ENCODE measurements at regions not wholly inside any gene's neighbourhood (a gene's known extent, or its start where the extent isn't known, plus 50 kb on each side); places are given as distances from the start of the nearest gene placed in this dataset.

GRCh38 chr4:119738901-119739300 lies 110.3 kb upstream of the PDE5A start:
- H3K36me3 Mint-ChIP-seq (ENCODE audit: low read depth), result no peaks in the 10 kb centered on the region
- H3K27me3 Mint-ChIP-seq, result no peaks in the 10 kb centered on the region
- H3K4me1 Mint-ChIP-seq (ENCODE audit: low read depth), result no peaks in the 10 kb centered on the region
- H3K4me3 Mint-ChIP-seq, result no peak overlapping the region
- intact Hi-C loops (cut with micrococcal nuclease), result no loop called here
- H3K27ac Mint-ChIP-seq, result no peak overlapping the region
- peaks cover 3% of the 10 kb centered on the region for H3K9me3 Mint-ChIP-seq

- H3K4me1 Mint-ChIP-seq (ENCODE audit: low read depth), result no peaks in the 10 kb centered on the region
- H3K9me3 Mint-ChIP-seq, result peaks cover 6% of the 10 kb centered on the region
- H3K36me3 Mint-ChIP-seq (ENCODE audit: low read depth), result no peaks in the 10 kb centered on the region
- H3K4me3 Mint-ChIP-seq, result no peak overlapping the region
- no peak overlapping the region for H3K27ac Mint-ChIP-seq
- intact Hi-C loops (cut with micrococcal nuclease), result no loop called here
- H3K27me3 Mint-ChIP-seq, result no peaks in the 10 kb centered on the region
These were observed 108.0 kb upstream of the PDE5A start for GRCh38 chr4:119736559-119736958.

- Mint-ChIP-seq H3K27me3 (no peaks in the 10 kb centered on the region), H3K4me3 (no peak overlapping the region), H3K27ac (no peak overlapping the region), H3K36me3 (ENCODE audit: low read depth) (no peaks in the 10 kb centered on the region), H3K4me1 (ENCODE audit: low read depth) (no peaks in the 10 kb centered on the region), H3K9me3 (peaks cover 6% of the 10 kb centered on the region)
- intact Hi-C loops (cut with micrococcal nuclease), result no loop called here
These were observed 106.6 kb upstream of the PDE5A start for GRCh38 chr4:119735165-119735651.

- Mint-ChIP-seq H3K27ac (no peak overlapping the region), H3K4me1 (ENCODE audit: low read depth) (no peaks in the 10 kb centered on the region), H3K9me3 (peaks cover 6% of the 10 kb centered on the region), H3K4me3 (no peak overlapping the region), H3K27me3 (no peaks in the 10 kb centered on the region), H3K36me3 (ENCODE audit: low read depth) (no peaks in the 10 kb centered on the region)
- intact Hi-C loops (cut with micrococcal nuclease), result no loop called here
These were observed 104.8 kb upstream of the PDE5A start for GRCh38 chr4:119733431-119733830.

GRCh38 chr4:119731778-119732177 lies 103.2 kb upstream of the PDE5A start:
- H3K9me3 Mint-ChIP-seq, result peaks cover 6% of the 10 kb centered on the region
- no peaks in the 10 kb centered on the region for H3K27me3 Mint-ChIP-seq
- intact Hi-C loops (cut with micrococcal nuclease), result no loop called here
- H3K4me1 Mint-ChIP-seq (ENCODE audit: low read depth), result no peaks in the 10 kb centered on the region
- no peak overlapping the region for H3K27ac Mint-ChIP-seq
- no peaks in the 10 kb centered on the region for H3K36me3 Mint-ChIP-seq (ENCODE audit: low read depth)
- H3K4me3 Mint-ChIP-seq, result no peak overlapping the region

GRCh38 chr4:119731146-119731742 lies 102.6 kb upstream of the PDE5A start:
- no peaks in the 10 kb centered on the region for H3K36me3 Mint-ChIP-seq (ENCODE audit: low read depth)
- H3K9me3 Mint-ChIP-seq, result peaks cover 6% of the 10 kb centered on the region
- H3K4me1 Mint-ChIP-seq (ENCODE audit: low read depth), result no peaks in the 10 kb centered on the region
- H3K4me3 Mint-ChIP-seq, result no peak overlapping the region
- intact Hi-C loops (cut with micrococcal nuclease), result no loop called here
- H3K27ac Mint-ChIP-seq, result no peak overlapping the region
- H3K27me3 Mint-ChIP-seq, result no peaks in the 10 kb centered on the region

- Mint-ChIP-seq H3K27ac (no peak overlapping the region), H3K27me3 (no peaks in the 10 kb centered on the region), H3K36me3 (ENCODE audit: low read depth) (no peaks in the 10 kb centered on the region), H3K4me3 (no peak overlapping the region), H3K9me3 (peaks cover 6% of the 10 kb centered on the region), H3K4me1 (ENCODE audit: low read depth) (no peaks in the 10 kb centered on the region)
- intact Hi-C loops (cut with micrococcal nuclease), result no loop called here
These were observed 102.0 kb upstream of the PDE5A start for GRCh38 chr4:119730671-119730950.

- Mint-ChIP-seq H3K27ac (no peak overlapping the region), H3K9me3 (peaks cover 6% of the 10 kb centered on the region), H3K4me1 (ENCODE audit: low read depth) (no peaks in the 10 kb centered on the region), H3K4me3 (no peak overlapping the region), H3K27me3 (no peaks in the 10 kb centered on the region), H3K36me3 (ENCODE audit: low read depth) (no peaks in the 10 kb centered on the region)
- intact Hi-C loops (cut with micrococcal nuclease), result no loop called here
These were observed 101.4 kb upstream of the PDE5A start for GRCh38 chr4:119729835-119730670.

- intact Hi-C loops (cut with micrococcal nuclease), result no loop called here
- Mint-ChIP-seq H3K27ac (no peak overlapping the region), H3K4me1 (ENCODE audit: low read depth) (no peaks in the 10 kb centered on the region), H3K36me3 (ENCODE audit: low read depth) (no peaks in the 10 kb centered on the region), H3K9me3 (peaks cover 3% of the 10 kb centered on the region), H3K4me3 (no peak overlapping the region), H3K27me3 (no peaks in the 10 kb centered on the region)
These were observed 100.3 kb upstream of the PDE5A start for GRCh38 chr4:119728692-119729593.

- H3K27ac Mint-ChIP-seq, result no peak overlapping the region
- H3K4me1 Mint-ChIP-seq (ENCODE audit: low read depth), result no peaks in the 10 kb centered on the region
- no peaks in the 10 kb centered on the region for H3K9me3 Mint-ChIP-seq
- intact Hi-C loops (cut with micrococcal nuclease), result no loop called here
- no peaks in the 10 kb centered on the region for H3K27me3 Mint-ChIP-seq
- H3K36me3 Mint-ChIP-seq (ENCODE audit: low read depth), result no peaks in the 10 kb centered on the region
- no peak overlapping the region for H3K4me3 Mint-ChIP-seq
These were observed 99.6 kb upstream of the PDE5A start for GRCh38 chr4:119728185-119728584.

- H3K4me1 Mint-ChIP-seq (ENCODE audit: low read depth), result no peaks in the 10 kb centered on the region
- no peaks in the 10 kb centered on the region for H3K36me3 Mint-ChIP-seq (ENCODE audit: low read depth)
- intact Hi-C loops (cut with micrococcal nuclease), result no loop called here
- no peak overlapping the region for H3K27ac Mint-ChIP-seq
- H3K9me3 Mint-ChIP-seq, result no peaks in the 10 kb centered on the region
- H3K27me3 Mint-ChIP-seq, result no peaks in the 10 kb centered on the region
- H3K4me3 Mint-ChIP-seq, result no peak overlapping the region
These were observed 97.9 kb upstream of the PDE5A start for GRCh38 chr4:119726505-119726904.

- no peaks in the 10 kb centered on the region for H3K36me3 Mint-ChIP-seq (ENCODE audit: low read depth)
- H3K27ac Mint-ChIP-seq, result no peak overlapping the region
- intact Hi-C loops (cut with micrococcal nuclease), result no loop called here
- H3K4me3 Mint-ChIP-seq, result no peak overlapping the region
- H3K27me3 Mint-ChIP-seq, result no peaks in the 10 kb centered on the region
- peaks cover under 1% of the 10 kb centered on the region for H3K9me3 Mint-ChIP-seq
- no peaks in the 10 kb centered on the region for H3K4me1 Mint-ChIP-seq (ENCODE audit: low read depth)
These were observed 97.2 kb upstream of the PDE5A start for GRCh38 chr4:119725688-119726330.

GRCh38 chr4:119725011-119725410 lies 96.4 kb upstream of the PDE5A start:
- Mint-ChIP-seq H3K27ac (no peak overlapping the region), H3K9me3 (peaks cover 8% of the 10 kb centered on the region)
- intact Hi-C loops (cut with micrococcal nuclease), result no loop called here

GRCh38 chr4:119722670-119723069 lies 94.1 kb upstream of the PDE5A start:
- no peak overlapping the region for H3K27ac Mint-ChIP-seq
- intact Hi-C loops (cut with micrococcal nuclease), result no loop called here
- no peaks in the 10 kb centered on the region for H3K36me3 Mint-ChIP-seq (ENCODE audit: low read depth)
- H3K4me3 Mint-ChIP-seq, result no peak overlapping the region
- no peaks in the 10 kb centered on the region for H3K4me1 Mint-ChIP-seq (ENCODE audit: low read depth)
- no peaks in the 10 kb centered on the region for H3K27me3 Mint-ChIP-seq
- H3K9me3 Mint-ChIP-seq, result peaks cover 32% of the 10 kb centered on the region

More at GRCh38 chr4:119725011-119725410, 96.4 kb upstream of the PDE5A start:
- no peaks in the 10 kb centered on the region for H3K4me1 Mint-ChIP-seq (ENCODE audit: low read depth)
- H3K36me3 Mint-ChIP-seq (ENCODE audit: low read depth), result no peaks in the 10 kb centered on the region
- no peaks in the 10 kb centered on the region for H3K27me3 Mint-ChIP-seq
- no peak overlapping the region for H3K4me3 Mint-ChIP-seq

Measured in dendritic cell treated with granulocyte-macrophage colony-stimulating factor and Interleukin-4, amounts not matched to agents 40 ng/mL and 50 ng/mL, for 4 days (primary cell).